WTC11 (cell line): ENCODE measurements at regions not wholly inside any gene's neighbourhood (a gene's known extent, or its start where the extent isn't known, plus 50 kb on each side); places are given as distances from the start of the nearest gene placed in this dataset.

ENCODE experiments used
- ATAC-seq: fragments of 200-7000 bp; cut with Tn5 transposase; 2 replicates; pipeline ENCODE4 v1.10.0; 2021; ENCODE audit warnings: mild to moderate bottlenecking, moderate library complexity
- CTCF ChIA-PET: fragments of 300-600 bp; sonication (Branson Sonifier 250); formaldehyde crosslinking; loops from one replicate; lab custom pipeline; 2021; ENCODE audit warnings: antibody characterized with exemption; lab: Charles Lee
- POLR2A ChIA-PET: fragments of 350-600 bp; sonication (Branson Sonifier 250); formaldehyde crosslinking; loops from one replicate; lab custom pipeline; 2021; ENCODE audit warnings: antibody characterized with exemption; lab: Charles Lee
- DNase-seq: peaks from one replicate; pipeline ENCODE4 v3.0.0; 2021; ENCODE audit warnings: low spot score
- H3K27ac Mint-ChIP-seq: 2 replicates; pipeline ENCODE4 v1.8.0; 2021; ENCODE audit warnings: mixed read lengths
- H3K27me3 Mint-ChIP-seq: 2 replicates; pipeline ENCODE4 v1.8.0; 2021; ENCODE audit warnings: low read depth, mild to moderate bottlenecking, moderate library complexity, mixed read lengths
- H3K36me3 Mint-ChIP-seq: 2 replicates; pipeline ENCODE4 v1.8.0; 2021; ENCODE audit warnings: mixed read lengths
- H3K4me1 Mint-ChIP-seq: 2 replicates; pipeline ENCODE4 v1.8.0; 2022; ENCODE audit warnings: mixed read lengths
- H3K4me3 Mint-ChIP-seq: 2 replicates; pipeline ENCODE4 v1.8.0; 2021; ENCODE audit warnings: mild to moderate bottlenecking, moderate library complexity, mixed read lengths
- H3K9me3 Mint-ChIP-seq: 2 replicates; pipeline ENCODE4 v1.8.0; 2021; ENCODE audit warnings: mixed read lengths
- CREB1 ChIP-seq: sonication (generic); formaldehyde crosslinking; IDR thresholded peaks from 2 replicates; pipeline ENCODE4 v1.8.0; 2023; ENCODE audit warnings: mild to moderate bottlenecking, missing genetic modification reagents
- ESRRA ChIP-seq: sonication (generic); formaldehyde crosslinking; IDR thresholded peaks from 2 replicates; pipeline ENCODE4 v1.8.1; 2022; ENCODE audit warnings: mild to moderate bottlenecking, missing genetic modification reagents, borderline replicate concordance
- FOXP1 ChIP-seq: sonication (generic); formaldehyde crosslinking; IDR thresholded peaks from 2 replicates; pipeline ENCODE4 v1.8.0; 2022; ENCODE audit warnings: missing genetic modification reagents, mild to moderate bottlenecking, moderate library complexity, borderline replicate concordance
- GABPB1 ChIP-seq: sonication (generic); formaldehyde crosslinking; IDR thresholded peaks from 2 replicates; pipeline ENCODE4 v1.8.1; 2023; ENCODE audit warnings: mild to moderate bottlenecking, missing genetic modification reagents
- MXD4 ChIP-seq: fragments of 250-450 bp; sonication (Bioruptor Pico); IDR thresholded peaks from 2 replicates; pipeline ENCODE4 v1.8.0; 2021; ENCODE audit warnings: mild to moderate bottlenecking, moderate library complexity, borderline replicate concordance
- MYBL2 ChIP-seq: sonication (generic); formaldehyde crosslinking; IDR thresholded peaks from 2 replicates; pipeline ENCODE4 v1.8.1; 2023; ENCODE audit warnings: mild to moderate bottlenecking, moderate library complexity, missing genetic modification reagents
- NR1H2 ChIP-seq: sonication (generic); formaldehyde crosslinking; IDR thresholded peaks from 2 replicates; pipeline ENCODE4 v1.9.0; 2021; ENCODE audit warnings: mild to moderate bottlenecking, moderate library complexity, missing genetic modification reagents
- NR3C1 ChIP-seq: sonication (generic); formaldehyde crosslinking; conservative IDR thresholded peaks from 2 replicates; pipeline ENCODE4 v1.8.1; 2023; ENCODE audit warnings: low read depth, mild to moderate bottlenecking, missing genetic modification reagents
- OVOL2 ChIP-seq: fragments of 250-450 bp; sonication (Bioruptor Pico); IDR thresholded peaks from 2 replicates; pipeline ENCODE4 v1.9.0; 2021; ENCODE audit warnings: mild to moderate bottlenecking, borderline replicate concordance
- SMAD4 ChIP-seq: sonication (generic); formaldehyde crosslinking; IDR thresholded peaks from 2 replicates; pipeline ENCODE4 v1.8.0; 2022; ENCODE audit warnings: mild to moderate bottlenecking, missing genetic modification reagents
- ZNF121 ChIP-seq: sonication (generic); formaldehyde crosslinking; IDR thresholded peaks from 2 replicates; pipeline ENCODE4 v1.8.0; 2023; ENCODE audit warnings: missing genetic modification reagents
- ZNF263 ChIP-seq: sonication (generic); formaldehyde crosslinking; IDR thresholded peaks from 2 replicates; pipeline ENCODE4 v1.8.1; 2022; ENCODE audit warnings: low read depth, mild to moderate bottlenecking, moderate library complexity, missing genetic modification reagents
- ZNF317 ChIP-seq: sonication (generic); formaldehyde crosslinking; IDR thresholded peaks from 2 replicates; pipeline ENCODE4 v1.8.1; 2023; ENCODE audit warnings: low read depth, mild to moderate bottlenecking, moderate library complexity, missing genetic modification reagents, borderline replicate concordance
- ZNF423 ChIP-seq: fragments of 250-450 bp; sonication (Bioruptor Pico); IDR thresholded peaks from 2 replicates; pipeline ENCODE4 v2.1.2; 2022; ENCODE audit warnings: mild to moderate bottlenecking, moderate library complexity
- ZNF671 ChIP-seq: fragments of 250-450 bp; sonication (Bioruptor Pico); IDR thresholded peaks from 2 replicates; pipeline ENCODE4 v1.8.0; 2021; ENCODE audit warnings: mild to moderate bottlenecking
- TF ChIP-seq, protein P1 (sequence below): sonication (generic); formaldehyde crosslinking; IDR thresholded peaks from 2 replicates; pipeline ENCODE4 v1.8.1; 2023; ENCODE audit warnings: mild to moderate bottlenecking, moderate library complexity, missing genetic modification reagents
- TF ChIP-seq, protein P2 (sequence below): fragments of 250-450 bp; sonication (Bioruptor Pico); conservative IDR thresholded peaks from 2 replicates; pipeline ENCODE4 v1.9.0; 2021; ENCODE audit warnings: mild to moderate bottlenecking
- TF ChIP-seq, protein P3 (sequence below): sonication (generic); formaldehyde crosslinking; IDR thresholded peaks from 2 replicates; pipeline ENCODE4 v1.8.0; 2023; ENCODE audit warnings: missing genetic modification reagents
- TF ChIP-seq, protein P4 (sequence below): sonication (generic); formaldehyde crosslinking; IDR thresholded peaks from 2 replicates; pipeline ENCODE4 v1.8.1; 2022; ENCODE audit warnings: low read depth, missing genetic modification reagents, borderline replicate concordance
- TF ChIP-seq, protein P5 (sequence below): fragments of 250-450 bp; sonication (Bioruptor Pico); IDR thresholded peaks from 2 replicates; pipeline ENCODE4 v2.1.2; 2022; ENCODE audit warnings: mild to moderate bottlenecking, moderate library complexity
- TF ChIP-seq, protein P6 (sequence below): sonication (generic); formaldehyde crosslinking; IDR thresholded peaks from 2 replicates; pipeline ENCODE4 v1.8.0; 2023; ENCODE audit warnings: mild to moderate bottlenecking, missing genetic modification reagents
- TF ChIP-seq, protein P7 (sequence below): sonication (generic); formaldehyde crosslinking; IDR thresholded peaks from 2 replicates; pipeline ENCODE4 v1.8.0; 2022; ENCODE audit warnings: mild to moderate bottlenecking, missing genetic modification reagents
- TF ChIP-seq, protein P8 (sequence below): fragments of 250-450 bp; sonication (Bioruptor Pico); IDR thresholded peaks from 2 replicates; pipeline ENCODE4 v1.9.0; 2021; ENCODE audit warnings: moderate library complexity, mild to moderate bottlenecking, inconsistent platforms, borderline replicate concordance

DNA sequence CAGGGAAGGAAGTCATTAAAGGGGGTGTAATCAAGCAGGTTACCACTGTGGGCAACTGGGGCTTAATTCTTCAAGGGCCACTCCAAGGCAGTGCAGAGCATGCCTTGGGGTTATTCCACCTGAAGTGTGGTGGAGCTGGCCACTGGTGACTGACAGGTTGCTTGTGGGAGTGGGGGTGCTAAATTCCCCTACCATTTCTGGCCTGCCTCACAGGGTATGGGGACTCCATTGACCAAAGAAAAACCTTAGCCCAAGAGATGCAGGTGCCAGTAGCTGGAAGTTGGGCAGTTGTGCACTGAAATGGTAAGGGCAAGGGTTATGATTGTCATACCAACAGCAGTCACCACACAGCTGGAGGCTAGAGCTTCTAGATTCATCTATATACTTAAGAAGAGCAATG, 93.4 kb downstream of the ZNF621 start (continued):
- TF ChIP-seq, protein P1, sequence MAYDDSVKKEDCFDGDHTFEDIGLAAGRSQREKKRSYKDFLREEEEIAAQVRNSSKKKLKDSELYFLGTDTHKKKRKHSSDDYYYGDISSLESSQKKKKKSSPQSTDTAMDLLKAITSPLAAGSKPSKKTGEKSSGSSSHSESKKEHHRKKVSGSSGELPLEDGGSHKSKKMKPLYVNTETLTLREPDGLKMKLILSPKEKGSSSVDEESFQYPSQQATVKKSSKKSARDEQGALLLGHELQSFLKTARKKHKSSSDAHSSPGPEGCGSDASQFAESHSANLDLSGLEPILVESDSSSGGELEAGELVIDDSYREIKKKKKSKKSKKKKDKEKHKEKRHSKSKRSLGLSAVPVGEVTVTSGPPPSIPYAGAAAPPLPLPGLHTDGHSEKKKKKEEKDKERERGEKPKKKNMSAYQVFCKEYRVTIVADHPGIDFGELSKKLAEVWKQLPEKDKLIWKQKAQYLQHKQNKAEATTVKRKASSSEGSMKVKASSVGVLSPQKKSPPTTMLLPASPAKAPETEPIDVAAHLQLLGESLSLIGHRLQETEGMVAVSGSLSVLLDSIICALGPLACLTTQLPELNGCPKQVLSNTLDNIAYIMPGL (CRISPR knock-in tag), result no peak
- no peak for TF ChIP-seq MYBL2 (CRISPR knock-in tag)

DNA sequence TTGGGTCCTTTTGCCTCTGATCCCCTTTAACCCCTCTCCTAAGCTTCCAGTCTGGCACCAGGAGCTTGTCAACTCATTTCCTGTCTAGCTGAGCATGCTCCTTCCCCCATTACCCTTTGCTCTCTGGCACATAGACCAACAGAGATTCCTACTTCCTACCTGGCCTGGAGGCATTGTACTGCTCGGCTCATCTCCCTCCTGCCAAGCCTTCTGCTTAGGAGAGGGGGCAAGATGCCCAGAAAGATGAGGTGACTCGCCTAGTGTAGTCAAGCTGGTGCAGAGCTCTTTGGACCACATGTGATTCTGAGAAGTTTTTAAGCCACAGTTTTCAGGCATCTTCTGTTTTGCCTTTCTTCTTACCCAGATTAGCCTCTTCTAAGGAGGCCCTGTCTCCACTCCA, 95.4 kb downstream of the ZNF621 start:
- ATAC-seq, result no peak
- ChIA-PET POLR2A (no interaction called here), CTCF (no interaction called here)
- TF ChIP-seq SMAD4 (CRISPR knock-in tag), result no peak
- TF ChIP-seq OVOL2 (CRISPR knock-in tag), result no peak
- TF ChIP-seq, protein P2, sequence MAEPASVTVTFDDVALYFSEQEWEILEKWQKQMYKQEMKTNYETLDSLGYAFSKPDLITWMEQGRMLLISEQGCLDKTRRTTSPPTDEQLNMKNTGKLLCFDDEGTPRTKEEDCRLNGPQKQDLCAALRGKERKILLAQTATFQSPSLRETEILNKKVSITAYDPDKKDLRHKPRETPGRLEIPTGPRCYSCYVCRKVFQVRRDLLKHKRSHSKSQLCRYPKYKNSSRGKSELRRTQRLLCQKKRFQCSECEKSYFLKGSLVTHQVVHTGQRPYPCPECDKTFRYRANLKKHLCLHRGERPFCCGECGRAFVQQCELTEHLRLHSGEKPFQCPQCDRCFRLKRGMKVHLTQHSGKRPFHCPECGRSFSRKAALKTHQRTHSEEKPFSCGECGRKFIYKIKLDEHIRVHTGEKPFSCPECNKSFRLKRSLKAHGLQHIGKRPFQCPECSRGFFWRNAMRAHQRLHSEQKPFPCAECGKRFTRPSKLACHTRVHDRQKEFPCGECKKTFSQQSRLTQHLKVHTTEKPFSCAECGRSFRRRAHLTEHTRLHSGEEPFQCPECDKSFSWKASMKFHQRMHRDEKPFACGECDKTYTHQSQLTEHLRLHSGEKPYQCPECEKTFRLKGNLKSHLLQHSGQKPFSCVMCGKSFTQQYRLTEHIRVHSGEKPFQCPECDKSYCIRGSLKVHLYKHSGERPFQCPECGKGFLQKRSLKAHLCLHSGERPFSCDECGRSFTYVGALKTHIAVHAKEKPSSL (CRISPR knock-in tag), result no peak
- no peak for TF ChIP-seq GABPB1 (CRISPR knock-in tag)
- no peak for TF ChIP-seq ESRRA (CRISPR knock-in tag)
- TF ChIP-seq FOXP1, result no peak
- no peak for TF ChIP-seq NR1H2 (CRISPR knock-in tag)
- TF ChIP-seq, protein P3, sequence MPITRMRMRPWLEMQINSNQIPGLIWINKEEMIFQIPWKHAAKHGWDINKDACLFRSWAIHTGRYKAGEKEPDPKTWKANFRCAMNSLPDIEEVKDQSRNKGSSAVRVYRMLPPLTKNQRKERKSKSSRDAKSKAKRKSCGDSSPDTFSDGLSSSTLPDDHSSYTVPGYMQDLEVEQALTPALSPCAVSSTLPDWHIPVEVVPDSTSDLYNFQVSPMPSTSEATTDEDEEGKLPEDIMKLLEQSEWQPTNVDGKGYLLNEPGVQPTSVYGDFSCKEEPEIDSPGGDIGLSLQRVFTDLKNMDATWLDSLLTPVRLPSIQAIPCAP (CRISPR knock-in tag), result no peak
- TF ChIP-seq, protein P4, sequence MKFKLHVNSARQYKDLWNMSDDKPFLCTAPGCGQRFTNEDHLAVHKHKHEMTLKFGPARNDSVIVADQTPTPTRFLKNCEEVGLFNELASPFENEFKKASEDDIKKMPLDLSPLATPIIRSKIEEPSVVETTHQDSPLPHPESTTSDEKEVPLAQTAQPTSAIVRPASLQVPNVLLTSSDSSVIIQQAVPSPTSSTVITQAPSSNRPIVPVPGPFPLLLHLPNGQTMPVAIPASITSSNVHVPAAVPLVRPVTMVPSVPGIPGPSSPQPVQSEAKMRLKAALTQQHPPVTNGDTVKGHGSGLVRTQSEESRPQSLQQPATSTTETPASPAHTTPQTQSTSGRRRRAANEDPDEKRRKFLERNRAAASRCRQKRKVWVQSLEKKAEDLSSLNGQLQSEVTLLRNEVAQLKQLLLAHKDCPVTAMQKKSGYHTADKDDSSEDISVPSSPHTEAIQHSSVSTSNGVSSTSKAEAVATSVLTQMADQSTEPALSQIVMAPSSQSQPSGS, result no peak
- no peak for TF ChIP-seq ZNF423
- no peak for TF ChIP-seq ZNF121 (CRISPR knock-in tag)
- TF ChIP-seq, protein P5, sequence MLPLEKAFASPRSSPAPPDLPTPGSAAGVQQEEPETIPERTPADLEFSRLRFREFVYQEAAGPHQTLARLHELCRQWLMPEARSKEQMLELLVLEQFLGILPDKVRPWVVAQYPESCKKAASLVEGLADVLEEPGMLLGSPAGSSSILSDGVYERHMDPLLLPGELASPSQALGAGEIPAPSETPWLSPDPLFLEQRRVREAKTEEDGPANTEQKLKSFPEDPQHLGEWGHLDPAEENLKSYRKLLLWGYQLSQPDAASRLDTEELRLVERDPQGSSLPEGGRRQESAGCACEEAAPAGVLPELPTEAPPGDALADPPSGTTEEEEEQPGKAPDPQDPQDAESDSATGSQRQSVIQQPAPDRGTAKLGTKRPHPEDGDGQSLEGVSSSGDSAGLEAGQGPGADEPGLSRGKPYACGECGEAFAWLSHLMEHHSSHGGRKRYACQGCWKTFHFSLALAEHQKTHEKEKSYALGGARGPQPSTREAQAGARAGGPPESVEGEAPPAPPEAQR (CRISPR knock-in tag), result no peak
- no peak for TF ChIP-seq MXD4 (CRISPR knock-in tag)
- no peak for TF ChIP-seq ZNF671 (CRISPR knock-in tag)
- TF ChIP-seq ZNF263 (CRISPR knock-in tag), result no peak
- TF ChIP-seq CREB1, result no peak
- Mint-ChIP-seq H3K27me3 (no peaks in the 10 kb centered on the region; the same call in 1 of the 2 replicates), H3K27ac (no peak overlapping the region), H3K9me3 (0 out of 2 replicates have a peak, but pooled peaks cover 9% of the 10 kb centered on the region), H3K4me3 (no peak overlapping the region), H3K36me3 (no peaks in the 10 kb centered on the region), H3K4me1 (peaks cover 31% of the 10 kb centered on the region)
- DNase-seq, result no peak

DNA sequence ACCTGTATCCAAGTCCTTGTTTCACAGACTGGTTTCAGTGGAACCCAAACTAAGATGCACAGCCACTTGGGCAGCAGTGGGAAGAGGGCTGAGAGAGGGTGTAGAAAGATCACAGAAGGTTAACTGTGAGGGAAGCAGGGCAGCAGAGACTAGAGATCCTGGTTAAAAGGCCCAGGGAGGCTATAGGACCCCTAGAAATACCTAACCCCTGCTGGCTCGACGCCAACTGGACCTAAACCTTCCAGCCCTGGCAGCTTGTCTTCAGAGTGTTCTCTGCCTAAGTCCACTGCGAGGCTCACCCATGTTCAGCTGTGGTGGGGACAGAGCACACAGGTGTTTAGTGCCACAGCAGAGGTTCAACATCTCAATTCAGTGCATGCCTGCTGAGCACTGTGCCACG, 96.5 kb downstream of the ZNF621 start:
- H3K9me3 Mint-ChIP-seq, result peaks cover 9% of the 10 kb centered on the region; the same call in 1 of the 2 replicates
- no peak for ATAC-seq
- DNase-seq, result no peak
- CTCF ChIA-PET, result no interaction called here
- no peaks in the 10 kb centered on the region for H3K36me3 Mint-ChIP-seq
- H3K4me1 Mint-ChIP-seq, result peaks cover 20% of the 10 kb centered on the region
- H3K4me3 Mint-ChIP-seq, result no peak overlapping the region
- TF ChIP-seq, protein P6, sequence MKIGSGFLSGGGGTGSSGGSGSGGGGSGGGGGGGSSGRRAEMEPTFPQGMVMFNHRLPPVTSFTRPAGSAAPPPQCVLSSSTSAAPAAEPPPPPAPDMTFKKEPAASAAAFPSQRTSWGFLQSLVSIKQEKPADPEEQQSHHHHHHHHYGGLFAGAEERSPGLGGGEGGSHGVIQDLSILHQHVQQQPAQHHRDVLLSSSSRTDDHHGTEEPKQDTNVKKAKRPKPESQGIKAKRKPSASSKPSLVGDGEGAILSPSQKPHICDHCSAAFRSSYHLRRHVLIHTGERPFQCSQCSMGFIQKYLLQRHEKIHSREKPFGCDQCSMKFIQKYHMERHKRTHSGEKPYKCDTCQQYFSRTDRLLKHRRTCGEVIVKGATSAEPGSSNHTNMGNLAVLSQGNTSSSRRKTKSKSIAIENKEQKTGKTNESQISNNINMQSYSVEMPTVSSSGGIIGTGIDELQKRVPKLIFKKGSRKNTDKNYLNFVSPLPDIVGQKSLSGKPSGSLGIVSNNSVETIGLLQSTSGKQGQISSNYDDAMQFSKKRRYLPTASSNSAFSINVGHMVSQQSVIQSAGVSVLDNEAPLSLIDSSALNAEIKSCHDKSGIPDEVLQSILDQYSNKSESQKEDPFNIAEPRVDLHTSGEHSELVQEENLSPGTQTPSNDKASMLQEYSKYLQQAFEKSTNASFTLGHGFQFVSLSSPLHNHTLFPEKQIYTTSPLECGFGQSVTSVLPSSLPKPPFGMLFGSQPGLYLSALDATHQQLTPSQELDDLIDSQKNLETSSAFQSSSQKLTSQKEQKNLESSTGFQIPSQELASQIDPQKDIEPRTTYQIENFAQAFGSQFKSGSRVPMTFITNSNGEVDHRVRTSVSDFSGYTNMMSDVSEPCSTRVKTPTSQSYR, result no peak
- no peak for TF ChIP-seq ZNF121 (CRISPR knock-in tag)
- TF ChIP-seq, protein P7, sequence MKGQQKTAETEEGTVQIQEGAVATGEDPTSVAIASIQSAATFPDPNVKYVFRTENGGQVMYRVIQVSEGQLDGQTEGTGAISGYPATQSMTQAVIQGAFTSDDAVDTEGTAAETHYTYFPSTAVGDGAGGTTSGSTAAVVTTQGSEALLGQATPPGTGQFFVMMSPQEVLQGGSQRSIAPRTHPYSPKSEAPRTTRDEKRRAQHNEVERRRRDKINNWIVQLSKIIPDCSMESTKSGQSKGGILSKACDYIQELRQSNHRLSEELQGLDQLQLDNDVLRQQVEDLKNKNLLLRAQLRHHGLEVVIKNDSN (CRISPR knock-in tag), result no peak
- TF ChIP-seq ZNF317 (CRISPR knock-in tag), result no peak
- TF ChIP-seq, protein P8, sequence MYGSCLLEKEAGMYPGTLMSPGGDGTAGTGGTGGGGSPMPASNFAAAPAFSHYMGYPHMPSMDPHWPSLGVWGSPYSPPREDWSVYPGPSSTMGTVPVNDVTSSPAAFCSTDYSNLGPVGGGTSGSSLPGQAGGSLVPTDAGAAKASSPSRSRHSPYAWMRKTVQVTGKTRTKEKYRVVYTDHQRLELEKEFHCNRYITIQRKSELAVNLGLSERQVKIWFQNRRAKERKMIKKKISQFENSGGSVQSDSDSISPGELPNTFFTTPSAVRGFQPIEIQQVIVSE (CRISPR knock-in tag), result no peak
- no peak for TF ChIP-seq NR3C1
- H3K27me3 Mint-ChIP-seq, result no peaks in the 10 kb centered on the region; the same call in 1 of the 2 replicates
- POLR2A ChIA-PET, result no interaction called here
- no peak overlapping the region for H3K27ac Mint-ChIP-seq
